Ectodermal cell (in vitro differentiated cells): ENCODE measurements at regions not wholly inside any gene's neighbourhood (a gene's known extent, or its start where the extent isn't known, plus 50 kb on each side); places are given as distances from the start of the nearest gene placed in this dataset.

ENCODE experiments used
- H3K27ac ChIP-seq: 2 replicates; pipeline ENCODE4 v1.7.0; 2013; ENCODE audit warnings: mild to moderate bottlenecking, low read depth, low read length; ENCODE audit not compliant: insufficient read depth, poor library complexity, severe bottlenecking
- H3K27me3 ChIP-seq: 2 replicates; pipeline ENCODE4 v1.7.0; 2013; ENCODE audit warnings: mild to moderate bottlenecking, low read length; ENCODE audit not compliant: insufficient read depth, control insufficient read depth, poor library complexity, severe bottlenecking
- H3K36me3 ChIP-seq: one replicate; pipeline ENCODE4 v1.7.0; 2013; ENCODE audit warnings: low read length; ENCODE audit not compliant: control insufficient read depth, insufficient read depth
- H3K4me1 ChIP-seq: one replicate; pipeline ENCODE4 v1.7.0; 2013; ENCODE audit warnings: low read length; ENCODE audit not compliant: control insufficient read depth, insufficient read depth
- H3K4me3 ChIP-seq: 2 replicates; pipeline ENCODE4 v1.7.0; 2013; ENCODE audit warnings: low read depth, low read length, control low read depth; ENCODE audit not compliant: insufficient read depth
- H3K9me3 ChIP-seq: 2 replicates; pipeline ENCODE4 v1.7.0; 2013; ENCODE audit warnings: mild to moderate bottlenecking, low read length, moderate library complexity; ENCODE audit not compliant: control insufficient read depth
- WGBS, 2 experiments: methylation state at CpG; one replicate each; pipeline ENCODE4 v1.1.7; 2013; ENCODE audit warnings: missing lambda C conversion rate in 2 of 2; 5-methylcytosine and 5-hydroxymethylcytosine counted together

- Histone ChIP-seq H3K27me3 (no peaks in the 10 kb centered on the region), H3K9me3 (no peaks in the 10 kb centered on the region), H3K36me3 (no peaks in the 10 kb centered on the region), H3K4me1 (no peaks in the 10 kb centered on the region), H3K27ac (no peak overlapping the region), H3K4me3 (no peak overlapping the region)
- 77 to 82% methylated on average over 2 of the region's 2 CpGs for WGBS, 2 experiments
Observed at GRCh38 chr13:85282876-85283275, 516.3 kb downstream of the SLITRK6 start.

DNA sequence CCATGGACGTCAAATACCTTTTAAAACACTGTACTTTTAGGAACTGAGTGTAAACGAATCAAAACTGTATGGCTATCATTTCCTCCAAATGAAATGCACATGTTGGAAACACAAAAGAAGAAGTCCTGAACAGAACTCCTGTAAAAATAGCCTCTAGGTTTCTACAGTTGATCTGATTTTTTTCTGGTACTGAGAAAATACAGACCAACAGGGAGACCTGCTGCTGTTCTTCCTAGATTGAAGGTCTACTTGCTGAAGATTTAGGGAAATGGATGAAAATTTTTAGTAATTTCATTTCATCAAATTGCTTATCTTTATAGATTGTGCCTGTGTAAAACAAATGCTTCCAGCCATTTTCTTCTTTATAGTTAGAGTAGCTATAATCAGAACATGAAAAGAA lies 520.4 kb downstream of the SLITRK6 start:
- Histone ChIP-seq H3K27me3 (no peaks in the 10 kb centered on the region), H3K36me3 (no peaks in the 10 kb centered on the region), H3K9me3 (no peaks in the 10 kb centered on the region), H3K4me1 (no peaks in the 10 kb centered on the region), H3K27ac (no peak overlapping the region), H3K4me3 (no peak overlapping the region)
- 87 to 91% methylated on average over 2 of the region's 2 CpGs for WGBS, 2 experiments

DNA sequence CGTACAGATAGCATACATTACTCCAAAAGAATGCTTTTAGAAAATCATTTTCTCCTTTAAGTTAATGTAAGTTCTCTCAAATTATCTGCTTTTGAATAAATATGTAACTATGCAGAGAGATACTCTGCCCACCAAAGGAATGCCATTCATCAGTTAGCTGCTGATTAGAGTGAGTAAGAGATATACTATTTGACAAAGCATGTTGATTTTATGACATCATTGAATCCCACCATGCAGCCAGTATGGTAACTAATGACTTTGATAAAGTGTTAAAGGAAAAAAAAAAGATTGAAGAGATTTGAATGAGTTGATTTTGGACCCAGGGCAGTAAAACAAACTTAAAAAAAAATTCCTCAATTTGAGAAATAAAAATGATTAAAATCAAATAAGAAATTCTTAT lies 521.5 kb downstream of the SLITRK6 start:
- no peak overlapping the region for H3K27ac ChIP-seq
- H3K4me3 ChIP-seq: no peak overlapping the region
- no peaks in the 10 kb centered on the region for H3K4me1 ChIP-seq
- no peaks in the 10 kb centered on the region for H3K9me3 ChIP-seq
- H3K27me3 ChIP-seq: no peaks in the 10 kb centered on the region
- WGBS, 2 experiments: no CpG with 5 or more reads among the region's 1 CpG
- no peaks in the 10 kb centered on the region for H3K36me3 ChIP-seq

GRCh38 chr13:85266771-85267170 lies 532.4 kb downstream of the SLITRK6 start:
- no peaks in the 10 kb centered on the region for H3K4me1 ChIP-seq
- H3K27me3 ChIP-seq: no peaks in the 10 kb centered on the region
- H3K9me3 ChIP-seq: no peaks in the 10 kb centered on the region
- H3K27ac ChIP-seq: no peak overlapping the region
- H3K36me3 ChIP-seq: no peaks in the 10 kb centered on the region
- H3K4me3 ChIP-seq: no peak overlapping the region
- 56 to 75% methylated on average over 2 of the region's 2 CpGs for WGBS, 2 experiments

- Histone ChIP-seq H3K36me3 (no peaks in the 10 kb centered on the region), H3K9me3 (no peaks in the 10 kb centered on the region), H3K27ac (no peak overlapping the region), H3K4me1 (no peaks in the 10 kb centered on the region), H3K27me3 (no peaks in the 10 kb centered on the region), H3K4me3 (no peak overlapping the region)
- WGBS, 2 experiments: 83 to 94% methylated on average over 1 of the region's 1 CpG
Observed at GRCh38 chr13:85266331-85266730, 532.9 kb downstream of the SLITRK6 start.

GRCh38 chr13:85265296-85265695 lies 533.9 kb downstream of the SLITRK6 start:
- WGBS, 2 experiments: 89 to 91% methylated on average over 2 of the region's 3 CpGs
- Histone ChIP-seq H3K4me1 (no peaks in the 10 kb centered on the region), H3K27me3 (no peaks in the 10 kb centered on the region), H3K36me3 (no peaks in the 10 kb centered on the region), H3K27ac (no peak overlapping the region), H3K4me3 (no peak overlapping the region), H3K9me3 (no peaks in the 10 kb centered on the region)

DNA sequence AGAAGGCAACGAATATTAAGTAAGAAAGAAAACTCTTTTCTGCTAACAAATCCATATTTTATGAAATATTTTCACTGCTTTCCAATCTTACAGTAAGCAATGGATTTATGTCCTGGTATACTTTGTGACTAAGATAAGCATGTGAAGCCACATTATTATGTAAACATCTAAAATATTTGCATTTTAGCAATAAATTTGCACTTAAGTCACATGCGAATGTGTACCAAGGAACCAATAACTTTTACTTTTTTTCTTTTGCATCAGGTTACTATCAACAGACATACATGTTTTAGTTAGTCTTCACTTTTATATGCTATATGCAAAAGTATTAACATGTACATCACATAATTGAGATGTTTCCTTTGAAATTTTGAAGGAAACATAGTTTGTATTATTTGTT lies 536.7 kb downstream of the SLITRK6 start:
- no peaks in the 10 kb centered on the region for H3K36me3 ChIP-seq
- H3K27me3 ChIP-seq: no peaks in the 10 kb centered on the region
- H3K27ac ChIP-seq: no peak overlapping the region
- 83 to 91% methylated on average over 1 of the region's 2 CpGs for WGBS, 2 experiments
- no peaks in the 10 kb centered on the region for H3K4me1 ChIP-seq
- no peaks in the 10 kb centered on the region for H3K9me3 ChIP-seq
- H3K4me3 ChIP-seq: no peak overlapping the region

DNA sequence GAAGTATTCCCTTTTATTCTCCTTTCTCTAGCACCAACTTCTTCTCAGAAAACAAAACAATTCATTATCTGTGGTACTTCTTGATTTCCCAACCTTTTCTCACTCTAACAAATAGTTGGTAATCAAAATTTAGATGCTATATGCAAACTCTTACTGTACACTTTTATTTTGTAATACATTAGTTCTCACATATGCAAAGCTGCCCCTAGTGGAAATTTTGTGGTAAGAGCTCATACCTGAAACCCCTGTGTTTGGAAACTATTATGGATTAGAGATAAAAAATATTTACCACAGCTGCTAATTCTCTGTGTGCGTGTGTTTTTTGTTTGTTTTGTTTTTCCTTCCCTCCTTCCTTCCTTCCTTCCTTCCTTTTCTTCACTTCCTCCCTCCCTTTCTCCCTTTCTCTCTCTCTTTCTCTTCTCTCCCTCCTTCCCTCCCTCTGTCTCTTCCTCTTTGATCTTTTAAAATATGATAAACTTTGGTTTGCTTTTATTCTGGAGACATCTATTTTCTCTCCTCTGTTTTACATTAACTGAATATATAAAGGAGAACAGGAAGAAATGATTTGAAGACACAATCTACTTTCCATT lies 537.4 kb downstream of the SLITRK6 start:
- Histone ChIP-seq H3K4me3 (no peak overlapping the region), H3K36me3 (no peaks in the 10 kb centered on the region), H3K27ac (no peak overlapping the region), H3K9me3 (no peaks in the 10 kb centered on the region), H3K27me3 (no peaks in the 10 kb centered on the region), H3K4me1 (no peaks in the 10 kb centered on the region)
- 60% methylated on average over 1 of the region's 1 CpG; no CpG with 5 or more reads in 1 of the 2 experiments for WGBS, 2 experiments

- Histone ChIP-seq H3K27me3 (no peaks in the 10 kb centered on the region), H3K4me3 (no peak overlapping the region), H3K4me1 (no peaks in the 10 kb centered on the region), H3K36me3 (no peaks in the 10 kb centered on the region), H3K27ac (no peak overlapping the region), H3K9me3 (no peaks in the 10 kb centered on the region)
- WGBS, 2 experiments: 78 to 79% methylated on average over 1 of the region's 1 CpG
Observed at GRCh38 chr13:85260896-85261295, 538.3 kb downstream of the SLITRK6 start.

- no peaks in the 10 kb centered on the region for H3K36me3 ChIP-seq
- no peaks in the 10 kb centered on the region for H3K4me1 ChIP-seq
- no peaks in the 10 kb centered on the region for H3K9me3 ChIP-seq
- no peaks in the 10 kb centered on the region for H3K27me3 ChIP-seq
- H3K4me3 ChIP-seq: no peak overlapping the region
- no peak overlapping the region for H3K27ac ChIP-seq
- WGBS, 2 experiments: 83 to 97% methylated on average over 2 of the region's 2 CpGs
Observed at GRCh38 chr13:85255978-85256377, 543.2 kb downstream of the SLITRK6 start.

- WGBS, 2 experiments: 95% methylated on average over 6 of the region's 6 CpGs
- Histone ChIP-seq H3K27me3 (no peaks in the 10 kb centered on the region), H3K9me3 (no peaks in the 10 kb centered on the region), H3K4me3 (no peak overlapping the region), H3K4me1 (no peaks in the 10 kb centered on the region), H3K27ac (no peak overlapping the region), H3K36me3 (no peaks in the 10 kb centered on the region)
Observed at GRCh38 chr13:85254641-85255040, 544.6 kb downstream of the SLITRK6 start.
